KOPT-K1 (cell line): ENCODE measurements at regions not wholly inside any gene's neighbourhood (a gene's known extent, or its start where the extent isn't known, plus 50 kb on each side); places are given as distances from the start of the nearest gene placed in this dataset.

ENCODE experiments used
- H3K27ac ChIP-seq: fragments of 200-600 bp; sonication (generic); 2 replicates; pipeline ENCODE4 v1.5.1; 2016; ENCODE audit warnings: antibody characterized with exemption, mild to moderate bottlenecking, low read depth, low read length; ENCODE audit not compliant: poor library complexity, severe bottlenecking
- H3K36me3 ChIP-seq: fragments of 200-600 bp; sonication (generic); 2 replicates; pipeline ENCODE4 v1.5.1; 2017; ENCODE audit warnings: antibody characterized with exemption, mild to moderate bottlenecking, low read length, moderate library complexity; ENCODE audit not compliant: insufficient read depth
- H3K9me3 ChIP-seq: fragments of 200-600 bp; sonication (generic); 2 replicates; pipeline ENCODE4 v1.5.1; 2017; ENCODE audit warnings: antibody characterized with exemption, low read length, mild to moderate bottlenecking; ENCODE audit not compliant: insufficient read depth, poor library complexity, severe bottlenecking

DNA sequence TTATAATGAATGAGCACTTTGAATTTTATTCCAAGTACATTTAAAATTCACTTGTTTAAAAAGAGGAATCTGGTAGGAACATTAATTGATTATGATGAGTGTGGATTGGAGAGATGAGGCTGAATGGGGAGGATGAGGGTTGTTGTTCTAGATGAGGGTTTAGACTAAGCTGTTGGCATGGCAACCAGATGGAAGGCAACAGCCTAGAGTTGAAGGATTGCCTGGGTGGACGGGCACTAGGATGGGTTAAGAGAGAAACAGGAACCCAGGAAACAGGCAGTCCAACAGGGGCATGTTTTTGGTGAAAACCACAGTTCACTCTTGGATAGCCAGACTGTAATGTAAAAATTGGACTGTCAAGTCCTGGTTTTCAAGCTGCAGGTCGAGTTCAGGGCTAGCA, 125.5 kb downstream of the CHRM3 start:
- no peaks in the 10 kb centered on the region for H3K9me3 ChIP-seq

GRCh38 chr1:239516579-239516978, 130.2 kb downstream of the CHRM3 start:
- no peaks in the 10 kb centered on the region for H3K36me3 ChIP-seq
- H3K27ac ChIP-seq, result no peak overlapping the region
- no peaks in the 10 kb centered on the region for H3K9me3 ChIP-seq

More for the DNA sequence above, 125.5 kb downstream of the CHRM3 start:
- no peak overlapping the region for H3K27ac ChIP-seq
- no peaks in the 10 kb centered on the region for H3K36me3 ChIP-seq

GRCh38 chr1:239526391-239526790, 140.0 kb downstream of the CHRM3 start:
- no peaks in the 10 kb centered on the region for H3K9me3 ChIP-seq

DNA sequence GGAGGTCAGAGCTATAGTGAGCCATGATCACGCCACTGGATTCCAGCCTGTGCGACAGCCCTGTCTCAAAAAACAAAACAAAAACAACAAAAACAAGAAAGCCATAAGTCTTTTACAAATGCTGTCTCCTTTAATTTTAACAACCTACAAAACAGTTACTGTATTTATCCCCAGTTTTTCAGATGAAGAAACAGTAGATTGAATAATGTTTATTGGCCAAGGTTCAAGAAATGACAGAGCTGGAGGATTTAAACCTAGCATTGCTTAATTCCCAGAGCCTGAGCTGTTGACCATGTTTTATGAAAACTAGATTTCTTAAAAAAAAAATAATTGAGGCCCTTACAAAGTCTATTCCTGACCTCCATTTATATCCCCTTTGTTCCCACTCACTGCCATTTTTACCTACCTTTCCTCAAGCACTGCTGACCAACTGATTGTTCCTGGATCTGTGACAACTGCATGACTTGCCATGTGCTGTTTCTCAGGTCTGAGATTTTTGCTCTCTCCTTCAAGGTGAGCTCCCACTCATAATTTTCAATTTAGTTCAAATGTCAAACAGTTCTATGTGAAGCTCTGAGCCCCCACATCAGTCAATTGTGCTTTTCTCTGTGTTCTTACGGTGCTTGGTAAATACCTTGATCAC, 140.8 kb downstream of the CHRM3 start:
- H3K9me3 ChIP-seq, result no peaks in the 10 kb centered on the region
- H3K36me3 ChIP-seq, result no peaks in the 10 kb centered on the region

More at GRCh38 chr1:239526391-239526790, 140.0 kb downstream of the CHRM3 start:
- Histone ChIP-seq H3K36me3 (no peaks in the 10 kb centered on the region), H3K27ac (no peak overlapping the region)

DNA sequence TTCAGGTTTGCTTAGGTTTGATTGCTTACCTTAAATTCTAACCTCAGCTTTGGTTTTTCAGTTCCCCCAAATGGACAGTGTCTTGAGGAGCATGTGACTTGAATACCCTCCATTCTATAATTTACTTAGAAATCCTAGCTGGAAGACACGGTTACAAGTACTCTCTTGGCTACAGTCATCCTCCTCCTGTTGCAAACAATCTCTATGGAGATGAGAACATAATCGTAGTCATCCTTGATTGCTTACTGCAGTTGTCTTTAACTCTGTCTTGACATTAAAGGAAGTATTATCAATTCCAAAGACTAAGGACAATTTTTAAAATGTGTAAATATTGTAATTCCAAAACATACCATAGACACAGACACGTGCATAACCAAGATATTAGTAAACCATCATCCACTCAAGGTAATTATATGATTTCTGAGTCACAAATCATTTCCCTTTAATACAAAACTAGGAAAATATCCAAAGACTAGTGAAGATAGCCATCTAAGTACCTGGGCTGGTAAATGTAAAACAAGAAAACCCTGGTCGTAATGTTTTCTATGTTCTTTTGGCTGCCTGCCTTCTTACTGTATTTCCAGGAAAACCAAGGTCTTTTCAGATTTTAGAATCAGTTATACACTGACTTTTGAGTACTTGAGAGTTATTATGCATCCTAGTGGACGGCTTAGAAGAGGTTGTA, 149.9 kb downstream of the CHRM3 start:
- Histone ChIP-seq H3K9me3 (no peaks in the 10 kb centered on the region), H3K36me3 (no peaks in the 10 kb centered on the region), H3K27ac (no peak overlapping the region)

More for the DNA sequence above, 140.8 kb downstream of the CHRM3 start:
- H3K27ac ChIP-seq, result no peak overlapping the region

DNA sequence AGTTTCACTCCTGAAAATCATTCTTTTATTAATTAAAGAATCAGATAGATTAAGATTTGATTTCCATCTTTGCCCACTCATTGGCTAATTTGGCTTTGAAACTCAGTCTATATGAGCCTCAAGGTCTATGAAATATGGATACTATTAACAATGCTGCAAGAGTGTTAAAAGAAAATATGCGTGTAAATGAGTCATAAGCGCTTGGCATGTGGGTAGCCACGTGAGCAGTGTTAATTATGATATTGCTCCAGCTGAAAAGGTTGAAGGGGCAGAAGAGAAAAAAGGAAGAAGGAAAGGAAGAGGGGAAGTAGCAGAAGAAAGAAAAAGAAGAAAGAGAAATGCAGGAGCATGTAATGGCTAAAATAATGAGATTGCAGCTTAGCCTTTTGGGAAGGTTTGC, 151.4 kb downstream of the CHRM3 start:
- Histone ChIP-seq H3K36me3 (no peaks in the 10 kb centered on the region), H3K9me3 (no peaks in the 10 kb centered on the region), H3K27ac (no peak overlapping the region)

- H3K36me3 ChIP-seq, result no peaks in the 10 kb centered on the region
- H3K9me3 ChIP-seq, result no peaks in the 10 kb centered on the region
- H3K27ac ChIP-seq, result no peak overlapping the region
Measured at GRCh38 chr1:239538239-239538988, 152.0 kb downstream of the CHRM3 start.

DNA sequence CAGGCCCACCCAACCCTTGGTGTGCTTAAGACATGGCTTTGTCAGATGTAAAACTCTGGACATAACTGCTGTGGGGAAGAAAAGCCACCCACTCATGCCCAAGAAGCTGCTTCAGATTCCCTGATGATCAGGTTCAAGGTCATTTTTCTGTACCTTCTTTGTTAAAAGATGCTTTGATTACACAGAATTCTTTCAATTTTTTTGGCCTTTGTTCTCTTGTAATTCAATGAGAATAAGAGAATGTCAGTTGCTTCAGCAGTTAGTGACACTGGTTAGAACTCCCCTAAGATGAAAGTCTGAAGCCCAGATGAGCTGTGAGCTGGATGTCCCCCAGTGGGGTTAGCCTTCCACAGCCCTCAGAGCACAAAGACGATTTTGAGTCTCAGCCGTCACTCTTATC, 152.7 kb downstream of the CHRM3 start:
- Histone ChIP-seq H3K36me3 (no peaks in the 10 kb centered on the region), H3K27ac (no peak overlapping the region), H3K9me3 (no peaks in the 10 kb centered on the region)

DNA sequence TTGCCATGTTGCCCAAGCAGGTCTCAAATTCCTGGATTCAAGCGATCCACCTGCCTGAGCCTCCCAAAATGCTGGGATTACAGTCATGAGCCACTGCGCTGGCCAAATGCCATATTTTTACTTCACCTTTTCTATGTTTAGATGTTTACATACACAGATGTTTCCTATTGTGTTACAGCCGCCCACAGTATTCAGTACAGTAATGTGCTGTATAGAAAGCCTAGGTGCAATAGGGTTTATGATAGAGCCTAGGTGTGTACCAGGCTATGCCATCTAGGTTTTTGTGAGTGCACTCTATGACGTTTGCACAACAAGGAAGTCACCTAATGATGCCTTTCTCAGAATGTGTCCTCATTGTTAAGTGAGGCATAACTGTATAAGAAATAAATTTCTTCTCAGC, 153.4 kb downstream of the CHRM3 start:
- no peaks in the 10 kb centered on the region for H3K36me3 ChIP-seq
- no peak overlapping the region for H3K27ac ChIP-seq
- H3K9me3 ChIP-seq, result no peaks in the 10 kb centered on the region

DNA sequence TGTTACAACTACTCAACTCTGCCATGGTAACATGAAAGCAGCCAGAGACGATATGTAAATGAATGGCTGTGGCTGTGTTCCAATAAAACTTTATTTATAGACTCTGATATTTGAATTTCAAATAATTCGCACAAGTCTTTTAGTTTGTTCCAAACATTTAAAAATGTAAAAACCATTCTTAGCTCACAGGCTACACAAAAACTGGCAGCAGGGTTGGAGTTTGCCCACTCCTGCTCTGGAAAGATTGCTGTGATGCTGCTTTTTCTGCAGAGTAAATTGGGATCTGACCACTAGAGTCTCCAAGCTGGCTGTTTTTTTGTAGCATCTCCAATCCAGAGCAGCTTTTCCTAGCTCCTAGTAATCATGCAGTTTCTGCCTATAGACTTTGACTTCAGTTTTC, 157.5 kb downstream of the CHRM3 start:
- Histone ChIP-seq H3K9me3 (no peaks in the 10 kb centered on the region), H3K36me3 (no peaks in the 10 kb centered on the region), H3K27ac (no peak overlapping the region)

GRCh38 chr1:239545466-239545865, 159.1 kb downstream of the CHRM3 start:
- no peaks in the 10 kb centered on the region for H3K9me3 ChIP-seq
- H3K36me3 ChIP-seq, result no peaks in the 10 kb centered on the region
- no peak overlapping the region for H3K27ac ChIP-seq

GRCh38 chr1:239547987-239548386, 161.6 kb downstream of the CHRM3 start:
- no peaks in the 10 kb centered on the region for H3K9me3 ChIP-seq
- H3K36me3 ChIP-seq, result no peaks in the 10 kb centered on the region
- H3K27ac ChIP-seq, result no peak overlapping the region

GRCh38 chr1:239550178-239550577, 163.8 kb downstream of the CHRM3 start:
- H3K36me3 ChIP-seq, result no peaks in the 10 kb centered on the region
- H3K27ac ChIP-seq, result no peak overlapping the region
- H3K9me3 ChIP-seq, result no peaks in the 10 kb centered on the region

DNA sequence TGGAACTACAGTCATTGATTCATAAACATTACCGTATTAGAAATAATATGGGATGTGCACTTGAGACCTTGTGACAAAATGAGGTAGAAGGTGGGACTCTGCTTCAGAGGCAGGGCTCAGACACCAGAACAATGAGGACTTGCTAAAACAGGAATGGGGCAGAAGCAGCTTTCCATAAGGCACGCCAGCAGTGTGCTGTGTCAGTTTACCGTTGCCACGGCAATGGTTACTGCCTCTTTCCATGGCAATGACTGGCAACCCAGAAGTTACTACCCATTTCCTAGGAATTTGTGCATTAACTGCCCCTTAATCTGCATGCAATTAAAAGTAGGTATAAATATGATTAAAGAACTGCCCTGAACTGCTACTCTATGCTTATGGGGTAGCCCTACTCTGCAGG, 169.0 kb downstream of the CHRM3 start:
- H3K36me3 ChIP-seq, result no peaks in the 10 kb centered on the region
- H3K27ac ChIP-seq, result no peak overlapping the region
- no peaks in the 10 kb centered on the region for H3K9me3 ChIP-seq

GRCh38 chr1:239558559-239558958, 172.2 kb downstream of the CHRM3 start:
- Histone ChIP-seq H3K9me3 (no peaks in the 10 kb centered on the region), H3K36me3 (no peaks in the 10 kb centered on the region), H3K27ac (no peak overlapping the region)
